ENCODE measurements at regions not wholly inside any gene's neighbourhood (a gene's known extent, or its start where the extent isn't known, plus 50 kb on each side); places are given as distances from the start of the nearest gene placed in this dataset.

DNA sequence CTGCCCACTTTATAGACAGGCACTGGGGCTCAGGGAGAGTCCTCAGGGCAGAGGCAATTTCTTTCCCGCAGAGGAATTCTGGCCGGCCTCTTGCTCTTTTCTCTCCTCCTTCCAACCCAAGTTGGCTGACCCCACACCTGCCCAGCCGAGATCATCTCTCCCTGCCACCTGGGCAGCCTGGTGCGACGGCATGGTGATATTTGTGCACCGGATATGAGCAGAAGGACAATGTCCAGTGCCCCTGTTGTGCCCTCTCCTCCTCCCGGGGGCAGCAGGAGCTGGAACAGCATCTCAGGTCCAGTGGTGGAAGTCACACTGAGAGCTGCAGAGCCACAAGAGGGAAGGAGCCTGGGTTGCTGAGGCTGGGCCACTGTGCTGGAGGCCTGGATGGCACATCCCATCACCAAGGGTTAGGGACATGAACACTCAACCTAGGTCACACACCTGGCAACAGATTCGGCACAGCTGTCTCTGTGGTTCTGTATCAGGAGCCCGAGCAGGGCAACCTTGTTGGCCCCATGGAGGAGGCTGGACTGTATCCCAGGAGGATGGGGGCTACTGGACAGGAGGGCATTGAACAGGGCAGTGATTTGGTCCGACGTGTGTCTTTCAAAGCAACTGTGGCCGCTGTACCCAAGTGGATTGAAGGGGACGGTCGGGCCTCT lies 57.7 kb upstream of the DIO3 start:
- Mint-ChIP-seq H3K9me3 (ENCODE audit: low read depth) (no peaks in the 10 kb centered on the region), H3K4me3 (no peak overlapping the region), H3K27ac (no peak overlapping the region), H3K4me1 (ENCODE audit: low read depth) (no peaks in the 10 kb centered on the region), H3K27me3 (peaks cover 5% of the 10 kb centered on the region), H3K36me3 (no peaks in the 10 kb centered on the region)

DNA sequence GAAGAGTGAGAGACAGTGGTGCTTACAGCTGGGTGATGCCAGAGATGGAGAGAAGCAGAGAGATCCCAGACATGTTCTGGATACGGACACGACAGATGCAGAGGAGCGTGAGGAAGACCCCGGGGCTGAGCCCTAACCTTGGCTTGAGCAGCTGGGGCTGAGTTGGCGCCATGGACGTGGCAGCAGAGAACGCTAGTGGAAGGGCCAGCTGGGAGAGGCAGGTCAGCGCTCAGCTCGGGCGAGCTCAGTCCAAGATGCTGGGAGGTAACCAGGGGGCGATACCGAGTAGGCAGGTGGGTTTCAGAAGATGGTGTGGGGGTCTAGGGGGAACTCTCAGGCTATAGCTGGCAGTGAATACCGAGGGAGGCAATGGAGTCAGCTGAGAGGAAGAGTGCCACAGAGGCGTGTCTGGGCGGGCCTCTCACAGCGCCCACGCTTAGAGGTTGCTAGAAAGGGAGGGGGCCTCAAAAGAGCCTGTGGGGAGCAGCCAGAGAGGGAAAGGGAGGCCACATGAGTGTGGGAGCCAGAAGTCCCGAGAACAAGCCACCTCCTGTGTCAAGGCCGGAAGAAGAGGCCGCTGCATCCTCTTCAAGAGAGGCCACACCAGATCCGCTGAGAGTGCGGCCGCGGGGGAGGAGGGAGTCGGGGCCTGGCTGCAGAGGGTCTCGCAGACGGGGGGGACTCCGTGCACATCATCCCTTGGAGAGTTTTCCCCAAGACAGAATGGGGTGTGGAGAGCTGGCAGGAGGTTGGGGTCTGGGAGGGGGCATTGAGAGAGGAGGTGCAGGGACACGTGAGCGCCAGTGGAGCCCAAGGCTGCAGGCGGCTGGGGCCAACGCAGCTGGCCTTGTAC lies 57.0 kb upstream of the DIO3 start:
- H3K4me3 Mint-ChIP-seq: no peak overlapping the region
- no peaks in the 10 kb centered on the region for H3K9me3 Mint-ChIP-seq (ENCODE audit: low read depth)
- H3K27me3 Mint-ChIP-seq: peaks cover 3% of the 10 kb centered on the region
- no peaks in the 10 kb centered on the region for H3K36me3 Mint-ChIP-seq
- no peaks in the 10 kb centered on the region for H3K4me1 Mint-ChIP-seq (ENCODE audit: low read depth)
- no peak overlapping the region for H3K27ac Mint-ChIP-seq

DNA sequence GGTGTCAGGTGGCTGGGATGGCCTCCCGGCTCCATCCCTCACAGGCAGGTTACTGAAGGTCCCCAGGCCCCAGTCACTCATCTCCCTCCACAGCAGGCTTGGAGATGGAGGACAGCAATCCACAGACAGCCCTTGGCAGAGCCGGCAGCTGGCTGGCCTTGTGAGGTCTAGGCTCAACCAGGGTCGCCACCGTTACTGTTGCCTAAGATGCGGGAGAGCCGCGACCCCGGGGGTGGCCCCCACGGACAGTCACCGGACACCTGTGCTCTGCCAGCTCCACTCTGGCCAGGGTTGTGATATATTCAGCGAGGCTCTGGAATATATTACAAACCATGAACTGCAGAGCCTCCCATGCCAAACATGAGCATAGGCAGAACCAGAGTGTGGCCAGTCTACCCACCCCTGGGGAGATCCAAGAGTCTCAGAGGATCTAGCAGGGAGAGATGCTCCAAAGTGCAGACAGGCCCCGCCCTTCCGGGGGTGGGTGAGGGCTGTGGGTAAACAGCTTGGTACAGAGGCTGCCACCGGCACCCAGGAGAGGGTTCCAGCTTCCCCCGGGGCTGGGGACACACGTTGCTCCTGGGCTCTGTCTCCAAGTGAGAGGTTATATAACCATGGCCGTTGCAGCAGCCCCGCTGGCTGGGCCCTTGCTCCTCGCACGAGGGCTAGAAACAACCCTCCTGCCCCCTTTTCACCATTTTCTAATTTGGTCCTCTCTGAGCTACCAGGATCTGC lies 55.9 kb upstream of the DIO3 start:
- H3K9me3 Mint-ChIP-seq (ENCODE audit: low read depth): no peaks in the 10 kb centered on the region
- H3K27ac Mint-ChIP-seq: no peak overlapping the region
- no peaks in the 10 kb centered on the region for H3K36me3 Mint-ChIP-seq
- no peaks in the 10 kb centered on the region for H3K4me1 Mint-ChIP-seq (ENCODE audit: low read depth)
- no peaks in the 10 kb centered on the region for H3K27me3 Mint-ChIP-seq
- no peak overlapping the region for H3K4me3 Mint-ChIP-seq

DNA sequence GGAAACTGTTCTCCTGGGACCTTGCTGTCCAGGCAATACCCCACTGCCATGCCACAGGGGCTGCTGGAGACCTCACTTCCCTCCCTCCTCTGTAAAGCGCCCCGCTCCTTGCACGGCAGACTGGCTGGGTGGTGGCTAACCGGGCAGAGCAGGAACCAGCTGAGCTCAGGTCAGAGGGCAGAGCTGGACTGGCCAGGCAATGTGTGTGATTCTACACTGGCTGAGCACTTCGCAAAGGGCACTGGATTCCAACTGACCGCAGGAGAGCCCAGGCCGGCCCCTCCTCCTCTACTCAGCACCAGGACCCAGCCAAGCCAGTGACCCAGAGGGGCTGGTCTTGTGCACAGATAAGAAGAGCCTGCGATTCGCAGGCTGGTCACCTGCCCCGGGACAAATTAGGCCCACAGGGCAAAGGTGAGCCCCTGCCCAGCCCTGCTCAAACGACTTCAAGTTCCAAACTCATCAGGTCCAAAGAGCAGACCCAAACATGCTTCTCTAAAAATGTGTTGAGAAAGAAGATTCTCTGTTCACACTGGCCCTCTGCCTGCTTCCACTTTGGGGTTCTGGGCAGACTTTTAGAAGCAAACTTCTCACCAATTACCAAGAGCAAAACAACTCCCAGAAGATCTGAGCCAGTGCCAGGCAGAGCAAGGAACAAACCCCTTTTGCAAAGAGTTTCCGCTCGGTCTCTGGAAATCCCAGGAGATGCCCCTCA lies 54.9 kb upstream of the DIO3 start:
- no peak overlapping the region for H3K4me3 Mint-ChIP-seq
- H3K9me3 Mint-ChIP-seq (ENCODE audit: low read depth): no peaks in the 10 kb centered on the region
- no peaks in the 10 kb centered on the region for H3K4me1 Mint-ChIP-seq (ENCODE audit: low read depth)
- H3K36me3 Mint-ChIP-seq: no peaks in the 10 kb centered on the region
- no peaks in the 10 kb centered on the region for H3K27me3 Mint-ChIP-seq
- H3K27ac Mint-ChIP-seq: no peak overlapping the region

DNA sequence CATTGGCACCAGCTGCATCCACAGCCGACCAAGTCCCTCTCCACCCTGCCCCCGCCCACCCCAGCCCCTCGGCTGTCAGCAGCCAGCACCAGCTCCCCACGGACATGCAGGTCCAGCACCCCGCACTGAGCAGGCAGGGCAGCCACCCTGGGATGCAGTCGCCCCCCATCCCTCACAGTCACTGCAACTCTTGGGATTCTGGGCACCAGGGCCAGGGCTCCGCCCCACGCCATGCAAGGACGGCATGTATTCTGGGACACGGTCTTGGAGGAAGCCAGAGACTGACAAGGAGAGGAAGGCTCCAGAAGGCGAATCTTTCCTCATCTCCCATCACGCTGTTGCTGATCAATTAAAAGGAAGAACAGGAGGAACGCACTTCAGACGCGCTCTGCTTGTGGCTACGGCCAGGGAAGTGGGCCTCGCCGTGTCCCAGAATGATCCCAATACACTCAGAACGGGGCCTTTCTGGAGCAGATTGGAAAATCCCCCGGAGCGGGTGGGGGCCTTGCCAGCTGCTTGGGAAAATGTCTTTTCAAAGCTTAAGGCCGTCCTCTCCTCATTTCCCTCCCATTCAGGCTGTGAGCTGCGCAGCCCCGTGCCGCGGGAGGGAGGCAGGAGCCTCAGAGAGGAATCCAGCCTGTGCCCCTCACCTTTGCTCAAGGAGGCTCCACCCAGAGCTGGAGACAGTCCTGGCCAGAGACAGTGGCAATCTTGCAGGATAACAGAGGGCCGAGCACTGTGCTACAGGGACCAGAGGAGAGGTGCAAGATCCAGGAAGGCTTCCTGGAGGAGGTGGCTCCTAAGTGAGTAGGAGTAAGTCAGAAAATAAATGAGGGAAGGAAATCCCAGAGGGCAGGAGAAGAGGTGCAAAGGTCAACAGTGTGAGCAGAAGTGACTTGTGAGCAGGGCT lies 54.1 kb upstream of the DIO3 start:
- H3K27me3 Mint-ChIP-seq: no peaks in the 10 kb centered on the region
- no peaks in the 10 kb centered on the region for H3K4me1 Mint-ChIP-seq (ENCODE audit: low read depth)
- no peaks in the 10 kb centered on the region for H3K9me3 Mint-ChIP-seq (ENCODE audit: low read depth)
- H3K27ac Mint-ChIP-seq: no peak overlapping the region
- H3K36me3 Mint-ChIP-seq: no peaks in the 10 kb centered on the region
- no peak overlapping the region for H3K4me3 Mint-ChIP-seq

DNA sequence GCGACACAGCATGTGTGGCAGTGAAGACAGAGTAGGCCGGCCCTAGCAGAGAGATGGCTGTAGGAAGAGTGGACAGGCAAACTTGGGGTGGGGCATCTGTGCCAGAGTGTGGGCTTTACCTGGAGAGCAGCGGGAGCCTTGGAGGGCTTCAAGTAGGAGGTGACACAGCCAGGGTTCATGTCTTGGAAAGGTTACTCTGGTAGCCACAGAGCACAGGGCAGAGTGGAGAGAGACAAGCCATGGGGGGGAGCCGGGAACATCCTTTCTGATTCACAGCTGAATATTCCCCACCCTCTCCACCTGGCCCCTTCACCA lies 53.5 kb upstream of the DIO3 start:
- H3K9me3 Mint-ChIP-seq (ENCODE audit: low read depth): no peaks in the 10 kb centered on the region
- no peak overlapping the region for H3K27ac Mint-ChIP-seq

DNA sequence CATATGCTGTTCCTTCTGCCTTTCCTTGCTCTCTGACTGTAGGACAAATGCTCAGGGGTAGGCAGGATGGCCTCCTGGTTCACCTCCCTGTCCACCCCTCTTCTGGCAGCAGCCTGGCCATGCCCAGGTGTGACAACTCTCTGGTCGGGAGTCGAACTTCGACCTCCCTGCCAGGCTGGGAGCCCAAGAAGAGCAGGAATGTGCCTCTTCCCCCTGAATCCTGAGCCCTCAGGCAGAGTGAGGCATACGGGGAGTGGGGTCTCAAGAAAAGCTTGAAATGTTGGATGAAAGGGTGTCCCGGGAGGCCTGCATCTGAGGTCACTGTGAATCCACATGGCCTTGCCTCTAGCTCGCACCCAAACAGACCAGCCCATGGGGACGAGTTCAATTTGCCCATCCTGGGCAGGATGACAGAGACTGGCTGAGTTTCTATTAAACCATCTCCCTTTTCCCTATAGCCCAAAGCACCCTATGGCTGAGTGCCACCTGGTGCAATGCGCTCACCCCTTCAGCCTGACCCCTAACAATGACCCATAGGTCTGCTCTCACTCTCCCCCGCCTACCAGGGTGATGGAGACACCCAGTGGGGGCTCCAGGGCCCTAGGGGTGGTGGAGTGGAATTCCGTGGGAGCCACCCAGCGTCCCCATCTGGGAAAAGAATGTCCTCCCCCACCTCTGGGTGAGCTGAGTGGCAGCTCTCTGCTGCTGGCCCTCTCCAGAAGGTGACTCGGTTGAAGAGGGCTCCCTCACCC lies 52.9 kb upstream of the DIO3 start:
- Mint-ChIP-seq H3K4me3 (no peak overlapping the region), H3K9me3 (ENCODE audit: low read depth) (no peaks in the 10 kb centered on the region), H3K36me3 (no peaks in the 10 kb centered on the region), H3K27me3 (no peaks in the 10 kb centered on the region), H3K27ac (no peak overlapping the region), H3K4me1 (ENCODE audit: low read depth) (no peaks in the 10 kb centered on the region)

More for the DNA sequence above, 53.5 kb upstream of the DIO3 start:
- H3K36me3 Mint-ChIP-seq: no peaks in the 10 kb centered on the region
- no peak overlapping the region for H3K4me3 Mint-ChIP-seq
- no peaks in the 10 kb centered on the region for H3K27me3 Mint-ChIP-seq
- no peaks in the 10 kb centered on the region for H3K4me1 Mint-ChIP-seq (ENCODE audit: low read depth)

DNA sequence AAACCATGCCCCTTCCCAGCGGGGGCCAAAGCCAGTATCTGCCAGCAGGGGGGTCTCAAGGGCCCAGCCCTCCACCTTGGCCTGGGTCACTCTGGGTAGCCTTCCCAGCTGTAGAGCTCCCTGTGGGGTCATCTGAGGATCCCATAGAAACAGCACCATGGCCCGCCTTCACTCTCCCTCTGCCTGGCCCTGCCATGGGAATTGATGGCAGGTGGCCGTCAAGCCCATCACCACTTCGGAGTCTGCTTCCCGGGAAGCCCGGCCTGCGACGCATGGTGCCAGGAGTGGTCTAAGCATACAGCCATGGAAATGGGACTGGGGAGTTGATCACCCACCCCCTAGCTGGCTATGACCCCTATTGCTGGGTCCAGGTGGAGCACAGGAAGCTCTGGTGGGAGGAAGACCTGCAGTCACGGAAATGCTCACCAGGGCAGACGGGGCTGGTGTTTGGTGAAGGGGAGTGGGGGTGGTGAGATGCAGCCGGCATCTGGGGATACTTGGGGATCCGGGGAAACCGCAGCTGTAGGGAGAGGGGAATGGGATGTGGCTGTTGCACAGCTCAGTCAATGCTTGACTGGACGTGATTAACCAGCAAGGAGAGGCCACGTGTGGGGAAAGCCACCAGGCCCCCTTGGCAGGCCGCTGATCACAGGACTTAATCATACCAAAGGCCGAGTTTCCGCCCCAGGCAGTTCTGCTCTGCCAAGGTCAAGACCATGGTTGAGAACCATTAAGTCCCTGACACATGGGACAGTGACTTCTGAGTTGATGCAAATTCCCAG lies 52.2 kb upstream of the DIO3 start:
- no peaks in the 10 kb centered on the region for H3K27me3 Mint-ChIP-seq
- H3K4me1 Mint-ChIP-seq (ENCODE audit: low read depth): no peaks in the 10 kb centered on the region
- H3K4me3 Mint-ChIP-seq: no peak overlapping the region
- H3K9me3 Mint-ChIP-seq (ENCODE audit: low read depth): no peaks in the 10 kb centered on the region
- no peak overlapping the region for H3K27ac Mint-ChIP-seq
- no peaks in the 10 kb centered on the region for H3K36me3 Mint-ChIP-seq

DNA sequence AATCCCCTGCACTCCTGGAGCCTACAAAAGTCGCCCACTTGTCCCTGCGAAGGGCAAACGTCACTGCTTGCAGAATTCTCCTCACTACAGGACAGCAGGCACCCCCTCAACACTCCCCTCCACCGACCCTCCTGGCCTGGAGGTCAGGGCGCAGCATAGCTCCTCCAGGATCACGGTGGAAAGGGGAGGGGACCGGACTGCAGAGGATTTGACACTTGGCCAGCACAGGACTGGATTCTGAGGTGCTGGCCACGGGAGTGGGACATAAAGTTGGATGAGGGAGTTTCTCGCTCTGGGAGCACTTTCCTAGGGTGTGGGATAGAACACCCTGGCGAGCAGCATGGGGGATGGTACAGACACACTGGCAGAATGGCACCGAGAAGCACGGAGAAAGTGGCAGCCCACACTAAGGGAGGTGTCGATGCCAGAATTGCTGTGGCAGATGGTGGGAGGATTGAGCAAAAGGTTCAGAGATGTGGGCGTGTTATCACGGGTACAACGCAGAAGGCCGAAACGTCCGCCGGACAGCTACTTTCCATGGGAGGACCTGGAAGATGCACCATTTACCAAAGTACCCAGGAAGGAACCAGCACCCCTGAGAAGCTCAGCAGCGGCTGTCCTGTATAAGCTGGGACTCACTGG lies 51.4 kb upstream of the DIO3 start:
- no peak overlapping the region for H3K27ac Mint-ChIP-seq
- no peaks in the 10 kb centered on the region for H3K36me3 Mint-ChIP-seq
- no peak overlapping the region for H3K4me3 Mint-ChIP-seq
- no peaks in the 10 kb centered on the region for H3K27me3 Mint-ChIP-seq
- H3K9me3 Mint-ChIP-seq (ENCODE audit: low read depth): no peaks in the 10 kb centered on the region
- H3K4me1 Mint-ChIP-seq (ENCODE audit: low read depth): no peaks in the 10 kb centered on the region

DNA sequence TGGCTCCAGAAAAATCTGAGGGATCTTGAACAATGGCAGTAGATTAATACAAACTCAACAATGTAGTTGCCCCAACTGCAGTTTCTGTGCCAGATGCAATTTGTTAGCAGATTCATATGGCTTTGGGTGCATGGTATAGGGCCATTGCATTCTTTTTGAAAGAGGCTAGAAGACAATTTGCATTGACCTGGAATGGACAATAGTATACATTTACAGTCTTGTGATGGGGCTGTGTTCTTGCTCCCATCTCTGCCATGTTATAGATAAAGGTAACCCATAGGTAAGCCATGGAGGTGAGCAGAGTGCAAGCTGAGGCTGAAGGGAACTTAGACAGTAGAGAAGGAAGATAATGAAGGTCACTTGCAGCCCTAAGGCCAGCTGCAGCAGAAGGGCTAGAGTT lies 50.1 kb upstream of the DIO3 start:
- Mint-ChIP-seq H3K9me3 (ENCODE audit: low read depth) (peaks cover 3% of the 10 kb centered on the region), H3K36me3 (peaks cover 3% of the 10 kb centered on the region), H3K27ac (no peak overlapping the region), H3K4me1 (ENCODE audit: low read depth) (no peaks in the 10 kb centered on the region), H3K4me3 (no peak overlapping the region), H3K27me3 (no peaks in the 10 kb centered on the region)

Data from activated naive CD8-positive, alpha-beta T cell (primary cell).